ENCODE measurements at regions not wholly inside any gene's neighbourhood (a gene's known extent, or its start where the extent isn't known, plus 50 kb on each side); places are given as distances from the start of the nearest gene placed in this dataset.

- in situ Hi-C loops (cut with MboI; ENCODE audit: low sequenced_read_pairs, unreplicated experiment) = no loop called here
Measured at GRCh38 chr1:63038586-63038985, 254.7 kb downstream of the ATG4C start.

GRCh38 chr1:63041660-63042059 lies 257.7 kb downstream of the ATG4C start:
- TF ChIP-seq CTCF (IDR thresholded peaks at IDR 0.05; ENCODE audit: borderline replicate concordance, control extremely low read depth, extremely low read depth, insufficient read depth, missing control alignments) = no peak
- in situ Hi-C loops (cut with MboI; ENCODE audit: low sequenced_read_pairs, unreplicated experiment) = no loop called here
- DNase-seq (ENCODE audit: low spot score) = no peak

More at GRCh38 chr1:63038586-63038985, 254.7 kb downstream of the ATG4C start:
- TF ChIP-seq CTCF (IDR thresholded peaks at IDR 0.05; ENCODE audit: borderline replicate concordance, control extremely low read depth, extremely low read depth, insufficient read depth, missing control alignments) = no peak
- no peak for DNase-seq (ENCODE audit: low spot score)

- no peak for DNase-seq (ENCODE audit: low spot score)
- in situ Hi-C loops (cut with MboI; ENCODE audit: low sequenced_read_pairs, unreplicated experiment) = no loop called here
- TF ChIP-seq CTCF (IDR thresholded peaks at IDR 0.05; ENCODE audit: borderline replicate concordance, control extremely low read depth, extremely low read depth, insufficient read depth, missing control alignments) = no peak
Measured at GRCh38 chr1:63042278-63042677, 258.3 kb downstream of the ATG4C start.

GRCh38 chr1:63046539-63046938 lies 262.6 kb downstream of the ATG4C start:
- TF ChIP-seq CTCF (IDR thresholded peaks at IDR 0.05; ENCODE audit: borderline replicate concordance, control extremely low read depth, extremely low read depth, insufficient read depth, missing control alignments) = no peak
- DNase-seq (ENCODE audit: low spot score) = no peak
- in situ Hi-C loops (cut with MboI; ENCODE audit: low sequenced_read_pairs, unreplicated experiment) = no loop called here

GRCh38 chr1:63049135-63049534 lies 265.2 kb downstream of the ATG4C start:
- TF ChIP-seq CTCF (IDR thresholded peaks at IDR 0.05; ENCODE audit: borderline replicate concordance, control extremely low read depth, extremely low read depth, insufficient read depth, missing control alignments) = no peak
- in situ Hi-C loops (cut with MboI; ENCODE audit: low sequenced_read_pairs, unreplicated experiment) = no loop called here
- no peak for DNase-seq (ENCODE audit: low spot score)

GRCh38 chr1:63051356-63051755 lies 267.4 kb downstream of the ATG4C start:
- no peak for DNase-seq (ENCODE audit: low spot score)
- in situ Hi-C loops (cut with MboI; ENCODE audit: low sequenced_read_pairs, unreplicated experiment) = no loop called here
- no peak for TF ChIP-seq CTCF (IDR thresholded peaks at IDR 0.05; ENCODE audit: borderline replicate concordance, control extremely low read depth, extremely low read depth, insufficient read depth, missing control alignments)

DNA sequence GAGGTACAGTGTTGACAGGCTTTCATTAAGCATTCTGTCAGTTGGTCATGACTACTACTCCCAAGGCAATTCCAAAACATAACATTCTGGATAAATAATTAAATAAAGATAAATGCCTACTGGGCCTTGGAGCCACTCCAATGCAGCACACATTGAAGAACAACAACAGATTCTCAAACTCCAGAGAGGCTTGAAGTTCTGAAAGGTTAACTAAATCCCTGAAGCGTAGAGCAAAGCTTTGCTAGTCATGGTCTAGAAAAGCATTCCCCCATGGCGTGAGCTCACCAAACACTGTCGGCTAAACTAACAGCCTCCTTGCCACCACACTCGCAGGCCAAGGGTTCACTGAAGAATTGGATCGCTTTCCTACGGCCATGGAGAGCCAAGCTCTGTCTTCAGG lies 268.0 kb downstream of the ATG4C start:
- no peak for DNase-seq (ENCODE audit: low spot score)
- in situ Hi-C loops (cut with MboI; ENCODE audit: low sequenced_read_pairs, unreplicated experiment) = no loop called here
- TF ChIP-seq CTCF (IDR thresholded peaks at IDR 0.05; ENCODE audit: borderline replicate concordance, control extremely low read depth, extremely low read depth, insufficient read depth, missing control alignments) = no peak

All from GM13976 (cell line).